Osteoblast (primary cell): ENCODE measurements at regions not wholly inside any gene's neighbourhood (a gene's known extent, or its start where the extent isn't known, plus 50 kb on each side); places are given as distances from the start of the nearest gene placed in this dataset.

Source experiments
- DNase-seq: peaks from one replicate; pipeline ENCODE4 v3.0.0; 2011; ENCODE audit warnings: low spot score, mixed read lengths; ENCODE audit not compliant: insufficient read length; ENCODE audit errors: missing footprints
- H2AFZ ChIP-seq: 2 replicates; pipeline ENCODE4 v1.6.0; 2011; ENCODE audit warnings: mild to moderate bottlenecking, low read length
- H3K27ac ChIP-seq: 2 replicates; pipeline ENCODE4 v1.5.1; 2011; ENCODE audit warnings: mild to moderate bottlenecking, low read depth, low read length, moderate library complexity
- H3K27me3 ChIP-seq: 2 replicates; pipeline ENCODE4 v1.6.0; 2012; ENCODE audit warnings: mild to moderate bottlenecking, control low read depth, inconsistent platforms, low read length, moderate library complexity; ENCODE audit not compliant: insufficient read depth
- H3K36me3 ChIP-seq: 2 replicates; pipeline ENCODE4 v1.5.1; 2011; ENCODE audit warnings: mild to moderate bottlenecking, low read length, control low read depth, moderate library complexity; ENCODE audit not compliant: insufficient read depth
- H3K4me1 ChIP-seq: 2 replicates; pipeline ENCODE4 v1.5.1; 2011; ENCODE audit warnings: mild to moderate bottlenecking, low read length, control low read depth, moderate library complexity; ENCODE audit not compliant: insufficient read depth
- H3K4me2 ChIP-seq: 2 replicates; pipeline ENCODE4 v1.6.0; 2011; ENCODE audit warnings: mild to moderate bottlenecking, low read length; ENCODE audit not compliant: insufficient read depth
- H3K4me3 ChIP-seq: fragments of 200-600 bp; sonication (generic); 3 replicates; pipeline ENCODE4 v1.5.1; 2012; ENCODE audit warnings: mild to moderate bottlenecking, low read length, inconsistent platforms; ENCODE audit not compliant: insufficient read depth
- H3K79me2 ChIP-seq: 2 replicates; pipeline ENCODE4 v1.6.0; 2012; ENCODE audit warnings: mild to moderate bottlenecking, low read length, control low read depth, inconsistent platforms; ENCODE audit not compliant: insufficient read depth
- H3K9me3 ChIP-seq: 2 replicates; pipeline ENCODE4 v1.5.1; 2011; ENCODE audit warnings: low read depth, low read length, control low read depth
- H4K20me1 ChIP-seq: 2 replicates; pipeline ENCODE4 v1.6.0; 2012; ENCODE audit warnings: mild to moderate bottlenecking, low read length, control low read depth; ENCODE audit not compliant: insufficient read depth
- CTCF ChIP-seq: IDR thresholded peaks from 2 replicates; pipeline ENCODE4 v1.5.1; 2011; ENCODE audit warnings: mild to moderate bottlenecking, low read depth, low read length, moderate library complexity; ENCODE audit errors: extremely low read depth

- no peak overlapping the region for H3K27ac ChIP-seq
- no peak overlapping the region for H2AFZ ChIP-seq
- no peaks in the 10 kb centered on the region for H3K9me3 ChIP-seq
- H3K4me3 ChIP-seq: no peak overlapping the region
- H4K20me1 ChIP-seq: no peaks in the 10 kb centered on the region
- DNase-seq: no peak
- no peak for TF ChIP-seq CTCF
- no peaks in the 10 kb centered on the region for H3K4me1 ChIP-seq
- no peaks in the 10 kb centered on the region for H3K79me2 ChIP-seq
- no peak overlapping the region for H3K4me2 ChIP-seq
- no peaks in the 10 kb centered on the region for H3K27me3 ChIP-seq
- H3K36me3 ChIP-seq: no peaks in the 10 kb centered on the region
Observed at GRCh38 chr18:67715567-67715966, 199.0 kb upstream of the DSEL start.

- Histone ChIP-seq H2AFZ (no peak overlapping the region), H3K27ac (no peak overlapping the region), H3K27me3 (no peaks in the 10 kb centered on the region), H4K20me1 (no peaks in the 10 kb centered on the region), H3K4me3 (no peak overlapping the region), H3K36me3 (no peaks in the 10 kb centered on the region), H3K4me1 (no peaks in the 10 kb centered on the region), H3K9me3 (no peaks in the 10 kb centered on the region), H3K4me2 (no peak overlapping the region), H3K79me2 (no peaks in the 10 kb centered on the region)
- TF ChIP-seq CTCF: no peak
- DNase-seq: no peak
Observed at GRCh38 chr18:67710639-67711038, 194.1 kb upstream of the DSEL start.

GRCh38 chr18:67705748-67706147 is 189.2 kb upstream of the DSEL start:
- Histone ChIP-seq H3K4me1 (no peaks in the 10 kb centered on the region), H2AFZ (peak overlapping the region; percentile 0), H3K27ac (no peak overlapping the region), H3K9me3 (no peaks in the 10 kb centered on the region), H3K27me3 (no peaks in the 10 kb centered on the region), H3K79me2 (no peaks in the 10 kb centered on the region), H3K36me3 (no peaks in the 10 kb centered on the region), H3K4me2 (no peak overlapping the region), H3K4me3 (no peak overlapping the region), H4K20me1 (no peaks in the 10 kb centered on the region)
- peak; percentile 20 for TF ChIP-seq CTCF
- no peak for DNase-seq

GRCh38 chr18:67695684-67696083 is 179.2 kb upstream of the DSEL start:
- no peak for DNase-seq
- Histone ChIP-seq H3K4me1 (peaks cover 6% of the 10 kb centered on the region), H3K27ac (no peak overlapping the region), H3K36me3 (no peaks in the 10 kb centered on the region), H3K4me2 (no peak overlapping the region), H3K79me2 (no peaks in the 10 kb centered on the region), H3K9me3 (no peaks in the 10 kb centered on the region), H4K20me1 (no peaks in the 10 kb centered on the region), H3K4me3 (no peak overlapping the region), H3K27me3 (no peaks in the 10 kb centered on the region), H2AFZ (no peak overlapping the region)
- TF ChIP-seq CTCF: no peak
